Left ventricle myocardium superior (tissue), 1 donor: ENCODE measurements at regions not wholly inside any gene's neighbourhood (a gene's known extent, or its start where the extent isn't known, plus 50 kb on each side); places are given as distances from the start of the nearest gene placed in this dataset.
"Not testable (repeated sequence)": the region's sequence is repeated elsewhere in the genome, so short reads cannot be mapped to it uniquely, and the experiment has no call there.

ENCODE experiments used
- ATAC-seq: fragments of 200-7000 bp; cut with Tn5 transposase; one replicate; pipeline ENCODE4 v1.9.1; 2020; ENCODE audit warnings: mild to moderate bottlenecking, moderate library complexity
- DNase-seq: peaks from one replicate; pipeline ENCODE4 v3.0.0-alpha.2; 2020
- intact Hi-C: fragments of 100-400 bp; cut with micrococcal nuclease; formaldehyde crosslinking; loops from one replicate; pipeline ENCODE4 v1.11.0; 2022
- donor health status: DM: no; HTN: yes; CAD: no; lungs with severe emphysema.

DNA sequence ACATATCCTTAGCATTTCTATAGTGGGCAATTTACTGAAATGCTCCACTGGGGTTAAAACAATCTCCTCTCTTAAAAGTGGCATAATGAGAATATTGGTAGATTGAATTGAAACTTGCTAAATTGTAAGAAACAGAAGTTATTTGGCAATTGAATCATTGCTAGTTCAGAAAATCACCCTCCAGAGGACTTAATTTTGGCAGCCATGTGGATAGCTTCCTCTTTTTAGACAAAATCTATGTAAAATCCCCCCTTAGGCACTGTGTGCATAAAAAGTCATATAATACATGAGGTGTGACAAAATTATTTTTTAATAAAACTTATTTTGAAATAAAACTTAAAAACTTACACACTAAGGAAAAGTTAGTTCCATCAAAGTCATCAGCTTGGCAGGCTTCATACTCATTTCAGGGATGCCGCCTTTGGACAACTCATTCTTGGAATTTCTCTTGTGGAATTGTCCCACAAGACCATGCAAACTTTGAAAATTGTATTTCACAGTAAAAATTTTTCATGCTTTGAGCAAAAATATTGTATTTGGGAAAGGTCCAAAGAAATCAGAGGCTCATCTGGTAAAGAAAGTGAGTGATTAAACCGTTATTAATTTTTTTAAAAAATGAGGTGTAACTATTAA, 473.0 kb downstream of the BCKDHB start:
- ATAC-seq: no peak
- DNase-seq: no peak
- intact Hi-C loops: no loop called here

DNA sequence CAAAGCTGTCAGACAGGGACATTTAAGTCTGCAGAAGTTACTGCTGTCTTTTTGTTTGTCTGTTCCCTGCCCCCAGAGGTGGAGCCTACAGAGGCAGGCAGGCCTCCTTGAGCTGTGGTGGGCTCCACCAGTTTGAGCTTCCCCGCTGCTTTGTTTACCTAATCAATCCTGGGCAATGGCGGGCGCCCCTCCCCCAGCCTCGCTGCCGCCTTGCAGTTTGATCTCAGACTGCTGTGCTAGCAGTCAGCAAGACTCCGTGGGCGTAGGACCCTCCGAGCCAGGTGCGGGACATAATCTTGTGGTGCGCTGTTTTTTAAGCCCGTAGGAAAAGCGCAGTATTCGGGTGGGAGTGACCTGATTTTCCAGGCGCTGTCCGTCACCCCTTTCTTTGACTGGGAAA, 466.8 kb downstream of the BCKDHB start:
- DNase-seq, ATAC-seq, intact Hi-C loops: not testable (repeated sequence)

DNA sequence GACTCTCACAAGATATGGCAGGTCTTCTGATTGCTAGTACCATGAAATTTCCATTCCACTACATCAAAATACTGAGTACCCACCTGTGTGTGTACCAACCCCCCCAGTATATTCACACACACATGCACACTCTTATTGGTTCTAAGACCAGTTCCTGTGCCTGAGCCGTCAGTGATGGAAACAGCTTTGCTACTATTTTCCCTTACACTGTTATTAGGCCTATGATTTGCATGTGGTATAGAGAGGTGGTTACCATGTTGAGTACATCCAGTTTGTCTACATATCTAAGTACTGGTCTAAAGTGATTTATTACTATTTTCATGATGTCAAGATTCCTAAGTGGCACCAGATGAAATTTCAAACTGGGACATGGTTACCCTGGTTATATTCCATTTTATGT, 459.9 kb downstream of the BCKDHB start:
- no peak for DNase-seq
- ATAC-seq: no peak
- intact Hi-C loops: no loop called here

DNA sequence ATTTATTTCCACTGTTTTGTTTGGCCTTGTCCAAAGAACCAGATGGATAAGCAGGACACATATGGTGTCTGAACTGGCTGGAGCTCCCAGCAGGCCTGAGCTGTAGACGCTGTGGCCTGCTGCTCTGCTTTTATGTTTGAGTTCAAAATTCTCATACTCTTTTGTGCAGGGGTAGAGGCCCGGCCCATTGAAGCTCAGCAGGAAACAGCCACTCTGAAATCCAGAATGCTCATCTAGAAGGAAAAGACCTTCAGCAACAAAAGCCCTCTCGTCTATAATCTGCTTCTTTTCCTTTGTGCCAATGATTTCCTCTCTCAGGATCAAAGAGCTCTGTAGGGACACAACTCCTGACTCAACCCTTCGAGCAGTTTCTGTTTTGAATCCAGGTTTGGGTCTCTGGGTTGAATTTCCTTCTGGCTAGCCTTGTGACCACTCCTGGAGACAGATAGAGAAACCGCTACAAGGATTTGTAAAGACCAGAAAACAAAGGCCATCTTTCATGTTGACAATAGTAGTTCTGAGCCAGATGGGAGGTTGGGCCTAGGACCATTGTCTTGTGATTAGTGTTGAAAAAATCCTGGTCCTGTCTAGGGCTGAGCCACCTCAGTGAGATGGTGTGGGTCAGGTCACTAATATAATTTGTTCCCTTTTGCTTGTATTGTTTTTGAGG, 446.7 kb downstream of the BCKDHB start:
- intact Hi-C loops: no loop called here

DNA sequence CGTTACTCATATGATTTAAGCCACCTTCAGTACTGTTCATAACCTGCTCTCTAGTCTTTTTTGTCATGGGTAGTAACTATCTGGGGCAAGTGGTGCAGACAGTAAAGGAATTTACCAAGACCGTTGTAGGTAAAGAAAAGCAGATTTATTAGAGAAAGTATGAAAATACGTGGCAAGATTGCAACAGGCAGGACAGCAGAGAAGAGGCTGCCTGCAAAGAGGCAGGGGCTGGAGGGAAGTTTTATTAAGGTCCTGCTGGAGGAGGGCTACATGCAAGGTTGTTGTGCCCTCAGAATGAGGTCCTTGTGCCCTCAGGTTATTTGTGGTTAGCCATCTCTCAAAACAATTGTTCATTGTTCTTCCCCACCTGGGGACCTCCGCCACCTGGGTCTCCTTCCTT, 444.3 kb downstream of the BCKDHB start:
- intact Hi-C loops: no loop called here
- DNase-seq (no peak), ATAC-seq (no peak)

More for the DNA sequence above, 446.7 kb downstream of the BCKDHB start:
- DNase-seq (no peak), ATAC-seq (peak; percentile 74)

DNA sequence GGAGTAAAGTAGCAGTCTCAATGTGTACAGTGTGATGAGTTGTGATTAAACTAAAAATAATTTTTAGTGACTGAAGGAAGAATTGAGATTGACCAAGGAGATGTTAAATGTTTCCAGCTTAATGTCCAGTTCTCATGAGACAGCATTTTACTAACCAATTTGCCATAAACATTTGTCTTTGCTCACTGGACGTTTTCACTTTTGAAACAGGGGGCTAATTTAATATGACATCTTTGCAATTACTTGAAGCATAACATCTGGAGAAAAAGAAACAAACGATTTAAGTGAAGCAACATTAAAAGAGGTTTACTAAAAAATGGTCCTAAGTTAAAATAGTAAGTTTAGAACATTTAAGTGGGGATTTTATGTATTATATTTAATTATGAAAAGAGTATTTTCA, 443.8 kb downstream of the BCKDHB start:
- intact Hi-C loops: no loop called here
- ATAC-seq (no peak), DNase-seq (no peak)

DNA sequence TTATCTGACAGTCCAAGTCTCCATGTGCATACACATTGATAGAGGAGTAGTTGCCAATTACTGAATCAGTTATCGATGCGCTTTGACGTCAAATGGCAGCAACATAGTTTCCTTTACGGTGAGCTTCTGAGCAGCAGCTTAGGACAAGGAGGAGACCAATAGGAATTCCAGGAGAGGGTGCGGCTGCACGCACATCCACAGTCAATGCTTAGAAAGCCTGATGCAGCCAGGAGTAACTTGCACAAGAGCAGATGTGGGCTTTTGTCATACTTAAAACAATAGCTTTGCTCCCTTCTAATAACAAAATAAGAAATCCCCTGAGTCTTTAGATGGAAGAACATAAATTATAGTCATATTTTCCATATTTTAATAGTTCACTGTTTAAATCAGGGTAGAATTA, 442.1 kb downstream of the BCKDHB start:
- intact Hi-C loops: no loop called here
- DNase-seq: no peak
- ATAC-seq: no peak

DNA sequence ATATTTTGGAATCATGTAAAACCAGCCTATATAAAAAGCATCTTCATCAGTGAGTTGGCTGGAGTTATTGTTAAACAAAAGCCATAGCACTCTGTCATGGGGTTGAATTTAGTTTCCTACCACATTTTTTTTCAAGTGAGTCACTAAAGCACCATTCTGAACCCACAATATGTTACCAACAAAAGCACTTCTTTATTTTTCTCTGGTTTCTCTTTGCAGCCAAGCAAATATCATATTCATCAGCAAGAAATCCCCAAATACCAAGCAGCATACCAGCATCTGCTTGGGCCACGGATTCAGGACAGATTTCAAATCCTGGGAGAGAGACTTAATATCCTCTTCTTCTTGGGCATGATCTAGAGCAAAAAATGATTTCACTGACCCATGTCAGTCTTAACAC, 441.4 kb downstream of the BCKDHB start:
- ATAC-seq: no peak

DNA sequence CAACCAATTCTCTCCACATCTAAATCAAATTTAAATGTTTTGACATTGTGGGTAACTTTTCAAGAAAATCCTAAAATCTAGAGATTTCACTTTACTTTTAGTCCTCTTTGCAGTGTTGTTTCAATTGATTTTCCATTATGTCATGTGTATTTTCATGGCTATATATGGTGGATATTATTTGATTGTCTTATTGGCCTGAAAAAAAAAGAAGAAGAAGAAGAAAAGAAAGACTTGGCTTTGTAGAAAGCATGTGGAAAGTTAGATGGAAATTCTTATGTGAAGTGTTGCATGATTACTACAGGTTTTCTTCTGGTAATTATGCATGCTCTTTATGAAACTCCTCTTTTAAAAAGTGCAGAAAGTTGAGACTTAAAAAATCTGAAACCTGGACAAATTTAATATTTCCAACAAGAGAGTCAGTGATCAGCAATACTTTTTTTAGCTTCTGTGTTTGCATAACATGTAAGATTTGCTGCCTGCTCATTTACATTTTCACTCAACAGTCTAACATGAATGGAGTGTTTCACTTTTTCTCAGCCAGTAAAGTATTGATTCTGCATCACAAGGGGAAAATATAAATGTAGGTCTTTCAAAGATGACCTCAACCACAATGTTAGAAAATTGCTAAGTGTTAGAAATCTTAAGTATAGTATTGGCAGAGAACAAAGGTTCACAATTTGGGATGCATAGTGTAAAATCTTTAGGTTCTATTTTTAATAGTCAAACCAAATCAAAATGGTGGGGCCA, 438.7 kb downstream of the BCKDHB start:
- intact Hi-C loops: no loop called here
- no peak for ATAC-seq
- no peak for DNase-seq

More for the DNA sequence above, 441.4 kb downstream of the BCKDHB start:
- no peak for DNase-seq
- intact Hi-C loops: no loop called here

DNA sequence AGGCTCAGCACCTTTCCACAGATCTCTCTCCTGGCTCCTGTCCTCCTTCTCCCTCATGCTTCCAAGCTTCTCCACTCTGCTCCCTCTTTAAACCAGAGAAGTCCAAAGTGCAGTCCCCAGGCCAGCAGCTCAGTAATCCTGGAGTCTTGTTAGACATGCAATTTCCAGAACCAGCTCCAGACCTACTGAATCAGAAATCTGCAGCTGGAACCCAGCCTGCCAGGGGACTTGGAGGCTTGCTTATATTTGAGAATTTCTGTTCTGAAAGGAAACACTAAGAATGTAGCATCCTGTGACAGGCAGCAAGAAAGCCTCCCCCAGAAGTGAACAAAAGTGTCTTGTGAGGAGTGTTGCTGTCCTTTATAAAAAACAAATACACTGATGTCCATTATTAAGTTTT, 438.1 kb downstream of the BCKDHB start:
- intact Hi-C loops: no loop called here
- no peak for DNase-seq
- no peak for ATAC-seq

DNA sequence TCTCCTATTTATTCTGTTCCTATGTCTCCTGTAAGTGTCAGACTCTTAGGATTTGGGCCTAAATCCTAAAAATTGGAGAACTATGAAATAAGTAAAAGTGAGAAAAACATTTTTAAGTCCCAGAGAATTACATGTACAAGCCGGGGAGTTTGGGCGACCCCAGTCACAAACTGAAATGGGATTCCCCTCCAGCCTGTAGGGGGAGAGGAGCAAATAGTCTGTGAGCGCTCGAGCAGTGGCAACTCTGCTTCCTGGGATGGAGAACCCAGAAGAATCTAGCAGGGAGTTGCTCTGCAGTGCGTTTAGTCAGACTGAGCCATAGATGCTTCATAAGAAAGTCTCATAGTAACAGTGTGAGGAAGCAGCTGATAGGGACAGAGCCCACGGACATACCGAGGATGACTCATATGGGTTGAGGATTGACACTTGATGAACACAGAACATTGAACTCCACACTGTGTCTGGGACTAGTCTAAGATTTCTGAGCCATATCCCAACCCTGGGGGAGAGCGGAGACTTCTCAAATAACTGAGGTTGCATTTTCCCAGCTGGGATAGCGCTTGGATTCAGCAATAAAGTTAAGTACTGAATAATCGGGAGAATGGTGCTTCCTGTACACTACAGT, 437.2 kb downstream of the BCKDHB start:
- intact Hi-C loops: no loop called here
- no peak for DNase-seq
- ATAC-seq: peak; percentile 60

DNA sequence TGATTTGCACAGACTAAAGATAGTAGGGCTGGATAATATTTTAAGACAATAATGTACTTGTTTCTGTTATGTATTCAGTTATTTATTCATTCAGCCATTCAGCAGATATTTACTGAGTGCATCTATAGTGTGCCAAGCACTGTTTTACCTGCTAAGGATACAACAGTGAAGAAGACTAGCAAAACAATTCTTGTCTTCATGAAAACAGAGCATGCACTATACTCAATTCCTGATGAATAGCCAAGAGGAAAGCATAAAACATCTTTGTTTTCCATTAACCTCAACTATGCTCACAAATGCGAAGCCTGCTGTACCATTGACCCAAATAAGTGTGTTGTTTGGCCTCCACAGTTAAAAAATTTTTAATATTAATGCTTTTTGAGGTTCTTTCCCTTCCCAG, 436.7 kb downstream of the BCKDHB start:
- intact Hi-C loops: no loop called here
- no peak for ATAC-seq
- no peak for DNase-seq

DNA sequence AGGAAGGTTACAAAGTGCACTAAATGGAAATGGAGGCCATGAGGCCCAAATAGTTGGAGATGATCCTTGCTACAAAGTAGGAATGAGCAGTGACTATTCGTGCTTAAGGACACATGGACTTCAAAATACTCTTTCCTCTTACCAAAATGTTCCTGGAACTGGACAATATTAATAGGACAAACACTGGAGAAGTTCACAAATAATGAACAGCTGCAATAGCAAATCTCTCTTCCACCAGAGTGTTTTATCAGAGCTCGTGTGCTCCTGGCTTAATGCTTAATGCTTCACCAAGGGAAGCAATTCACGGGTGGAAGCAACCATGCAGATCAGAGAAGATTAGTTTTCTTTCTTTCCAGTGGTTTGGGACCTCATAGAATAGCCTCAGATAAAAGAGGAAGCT, 435.4 kb downstream of the BCKDHB start:
- ATAC-seq: no peak
- DNase-seq: no peak
- intact Hi-C loops: no loop called here

DNA sequence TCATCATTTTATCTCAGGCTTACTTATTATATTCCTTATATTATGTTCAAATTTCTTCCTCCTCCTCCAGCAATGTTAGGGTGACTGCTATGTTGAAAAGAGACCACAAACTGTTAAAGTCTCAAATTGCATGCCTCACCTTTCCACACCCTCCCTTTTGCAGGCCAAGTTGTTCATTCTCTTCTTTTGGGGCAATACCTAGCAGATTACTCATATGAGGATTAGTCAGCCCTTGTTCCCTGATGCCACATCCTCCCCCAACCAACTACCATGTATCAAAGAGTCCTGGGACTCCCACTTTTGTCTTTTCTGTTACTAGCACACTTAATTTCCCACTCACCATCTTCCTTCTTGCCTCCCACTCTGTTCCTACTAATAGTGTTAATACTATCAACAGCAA, 434.7 kb downstream of the BCKDHB start:
- intact Hi-C loops: no loop called here
- DNase-seq (no peak), ATAC-seq (no peak)

DNA sequence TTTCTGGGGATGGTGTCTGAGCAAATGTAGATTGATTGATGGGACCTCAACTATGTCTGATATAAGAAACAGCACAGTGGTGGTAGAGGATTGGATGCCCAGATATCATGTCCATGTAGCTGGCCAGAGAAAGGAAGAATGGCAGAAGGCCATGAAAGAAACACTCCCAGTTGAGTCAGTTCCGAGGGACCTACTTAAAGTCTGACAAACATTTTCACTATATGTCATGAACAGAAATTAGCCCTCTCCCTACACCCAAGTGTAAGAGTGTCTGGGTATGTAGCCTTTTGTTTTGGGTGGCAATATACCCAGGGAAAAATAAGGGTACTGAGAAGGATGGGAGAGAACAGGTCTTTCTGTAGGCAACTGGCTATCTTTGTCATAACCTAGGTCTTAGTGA, 434.2 kb downstream of the BCKDHB start:
- DNase-seq (no peak), ATAC-seq (no peak)
- intact Hi-C loops: no loop called here

DNA sequence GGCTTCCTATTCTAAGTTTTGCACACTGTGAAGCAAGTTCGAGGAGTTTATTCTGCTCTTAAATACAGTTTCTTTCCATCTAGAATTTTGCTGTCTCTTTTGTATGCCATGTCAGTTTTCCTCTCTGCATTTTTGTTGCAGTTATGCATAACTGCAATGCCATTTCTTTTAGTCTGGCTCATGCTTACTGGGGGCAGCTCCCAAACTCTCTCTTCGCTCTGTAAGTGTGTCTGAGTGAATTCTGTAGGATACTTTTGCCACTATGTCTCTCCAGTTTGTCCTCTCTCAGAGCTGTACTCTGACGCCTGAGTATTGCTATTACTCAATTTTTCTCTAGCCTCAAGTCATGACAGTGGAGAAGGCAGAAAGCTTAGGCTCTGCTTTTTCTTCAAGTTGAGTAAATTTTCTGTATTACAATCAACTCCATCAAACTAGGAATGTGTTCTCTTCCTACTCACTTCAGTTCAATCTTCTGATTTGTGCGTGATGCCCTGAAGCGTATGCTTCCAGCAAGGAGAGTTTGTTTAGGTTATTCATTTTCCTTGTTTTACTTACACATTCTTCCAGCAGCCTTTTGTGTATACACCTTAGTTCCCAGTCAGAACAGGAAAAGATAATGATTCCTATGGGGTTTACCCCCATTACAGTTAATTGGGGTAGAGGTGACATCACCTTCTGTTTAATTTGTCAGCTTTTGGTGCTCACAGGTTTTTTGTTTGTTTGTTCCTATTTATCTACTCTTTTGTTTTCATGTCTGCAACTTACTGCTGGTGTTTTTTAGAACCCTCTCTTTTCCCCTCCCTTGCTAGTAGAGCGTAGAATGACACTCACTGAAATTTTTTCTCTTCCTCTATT, 430.9 kb downstream of the BCKDHB start:
- DNase-seq: no peak
- intact Hi-C loops: no loop called here
- no peak for ATAC-seq

DNA sequence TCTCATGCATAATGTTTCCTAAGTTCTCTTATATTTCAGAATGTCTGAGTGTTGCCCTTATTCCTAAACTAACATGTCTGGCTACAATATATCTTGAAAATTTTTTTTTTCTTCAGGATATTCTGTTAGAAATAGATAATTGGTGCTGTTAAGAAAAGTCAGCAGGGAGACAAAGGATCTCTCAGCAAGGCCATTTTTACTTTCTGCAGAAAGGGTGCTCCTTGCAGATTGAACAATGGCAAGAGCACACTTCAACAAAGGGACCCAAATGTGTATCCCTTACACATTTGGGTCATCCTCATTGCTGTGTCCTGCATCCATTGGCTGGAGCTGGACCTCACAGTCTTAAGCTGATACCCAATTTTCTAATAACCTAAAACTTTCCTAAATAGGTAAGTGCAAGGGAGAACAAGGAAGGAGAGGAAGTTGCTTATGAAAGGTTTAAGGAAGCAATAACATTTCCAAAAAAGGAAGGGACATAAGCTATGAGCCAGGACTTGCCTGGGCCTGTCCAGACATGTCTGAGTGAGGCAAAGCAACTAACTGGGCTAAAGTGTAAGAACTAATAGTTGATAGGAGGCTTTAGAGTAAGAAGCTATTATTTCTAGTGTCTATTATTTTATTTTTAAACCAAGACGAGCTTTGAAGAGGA, 429.6 kb downstream of the BCKDHB start:
- ATAC-seq (no peak), DNase-seq (no peak)

DNA sequence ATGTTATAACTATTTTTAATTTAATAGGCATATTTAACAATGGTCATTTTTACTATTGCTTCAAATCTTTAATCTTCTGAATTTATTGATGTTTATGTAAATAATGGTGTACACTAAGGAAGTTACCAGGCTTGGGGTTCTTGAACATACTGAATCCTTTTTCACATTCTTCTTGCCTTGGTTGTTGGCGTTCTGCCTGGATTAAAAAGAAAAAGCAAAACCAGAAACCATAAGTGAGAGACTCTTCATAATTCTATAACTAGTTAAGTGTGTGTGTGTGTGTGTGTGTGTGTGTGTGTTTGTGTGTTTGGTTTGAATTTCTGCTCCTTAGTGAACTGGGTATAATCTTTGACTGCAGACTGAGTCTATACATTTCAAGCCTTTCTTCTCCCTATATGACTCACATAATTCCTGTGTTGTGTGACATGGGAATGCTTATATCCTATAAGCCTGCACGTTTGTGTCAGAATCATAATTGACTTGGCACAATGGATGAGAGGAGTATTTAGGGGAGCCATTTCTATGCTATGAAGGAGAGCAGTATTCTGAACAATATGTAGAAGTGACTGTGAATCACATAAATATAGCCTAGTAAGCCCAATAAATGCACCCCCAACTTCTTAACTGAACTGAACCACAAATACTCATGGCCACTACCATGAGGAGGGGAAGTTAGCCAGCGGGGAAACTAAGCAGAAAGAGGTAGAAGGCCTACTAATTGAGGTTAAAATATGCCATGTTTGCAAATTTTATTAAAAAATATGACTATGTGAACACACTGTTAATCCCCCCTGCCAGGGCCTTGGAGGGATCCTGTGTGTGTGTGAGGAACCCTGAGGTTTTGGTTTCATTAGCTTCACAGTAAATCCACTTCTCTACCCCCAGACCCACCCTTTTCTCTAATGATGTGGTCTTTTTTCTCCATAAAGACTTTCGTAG, 425.5 kb downstream of the BCKDHB start:
- DNase-seq (no peak), ATAC-seq (no peak)
- intact Hi-C loops: no loop called here

More for the DNA sequence above, 429.6 kb downstream of the BCKDHB start:
- intact Hi-C loops: no loop called here
